SK-N-SH (cell line): ENCODE measurements at regions not wholly inside any gene's neighbourhood (a gene's known extent, or its start where the extent isn't known, plus 50 kb on each side); places are given as distances from the start of the nearest gene placed in this dataset.

Experiments
- CTCF ChIA-PET: fragments of 300-600, 350-600 bp; formaldehyde crosslinking; extraction: SDS; loops from one replicate; lab custom pipeline; 2021; lab: Yijun Ruan, JAX
- POLR2A ChIA-PET: fragments of 350-600 bp; sonication (Branson Sonifier 250); formaldehyde crosslinking; extraction: SDS; loops from one replicate; lab custom pipeline; 2020; ENCODE audit warnings: antibody characterized with exemption, inconsistent platforms; lab: Yijun Ruan, JAX
- DNase-seq: peaks from one replicate; pipeline ENCODE4 v3.0.0; 2012
- H2AFZ ChIP-seq: fragments of 200-600 bp; sonication (generic); 2 replicates; pipeline ENCODE4 v1.8.1; 2016; ENCODE audit warnings: antibody characterized with exemption, mild to moderate bottlenecking, low read depth
- H3F3A ChIP-seq: fragments of 200-600 bp; sonication (generic); replicated peaks from 2 replicates; pipeline ENCODE3; 2016; ENCODE audit warnings: antibody characterized with exemption, mild to moderate bottlenecking; ENCODE audit not compliant: insufficient read depth
- H3K27ac ChIP-seq, 2 experiments: fragments of 200-500 bp in 1 of 2; fragments of 200-600 bp in 1 of 2; sonication (Bioruptor generic) in 1 of 2; sonication (generic), shearing (Covaris generic) in 1 of 2; 2 replicates each; pipeline versions ENCODE4 v1.5.1 to v1.6.1; 2014 to 2016; ENCODE audit warnings: low read depth in 2 of 2, inconsistent platforms in 1 of 2, low read length in 1 of 2, mild to moderate bottlenecking in 1 of 2, mixed read lengths in 1 of 2
- H3K27me3 ChIP-seq: fragments of 200-600 bp; sonication (generic), shearing (Covaris generic); 2 replicates; pipeline ENCODE4 v1.6.1; 2016; ENCODE audit warnings: mixed run types; ENCODE audit not compliant: insufficient read depth
- H3K36me3 ChIP-seq, 2 experiments: fragments of 200-500 bp in 1 of 2; fragments of 200-600 bp in 1 of 2; sonication (Bioruptor generic) in 1 of 2; sonication (generic) in 1 of 2; replicated peaks in 1 of 2; 2 replicates each; pipeline versions ENCODE3 to v1.5.1; 2014 to 2016; ENCODE audit warnings: low read length in 1 of 2, mild to moderate bottlenecking in 1 of 2; ENCODE audit not compliant: insufficient read depth in 2 of 2, control insufficient read depth in 1 of 2
- H3K4me1 ChIP-seq, 2 experiments: fragments of 200-500 bp in 1 of 2; fragments of 200-600 bp in 1 of 2; sonication (Bioruptor generic) in 1 of 2; sonication (generic), shearing (Covaris generic) in 1 of 2; 2 replicates each; pipeline versions ENCODE4 v1.5.1 to v1.6.1; 2014 to 2016; ENCODE audit warnings: low read depth in 1 of 2, low read length in 1 of 2, mixed run types in 1 of 2; ENCODE audit not compliant: insufficient read depth in 2 of 2, control insufficient read depth in 1 of 2
- H3K4me2 ChIP-seq: fragments of 200-600 bp; sonication (generic), shearing (Covaris generic); 2 replicates; pipeline ENCODE4 v1.6.1; 2017; ENCODE audit warnings: mixed run types
- H3K4me3 ChIP-seq, 2 experiments: fragments of 200-500 bp in 1 of 2; fragments of 200-600 bp in 1 of 2; sonication (Bioruptor generic) in 1 of 2; sonication (generic), shearing (Covaris generic) in 1 of 2; 2 replicates each; pipeline versions ENCODE4 v1.5.1 to v1.8.1; 2014 to 2016; ENCODE audit warnings: low read depth in 2 of 2, inconsistent platforms in 1 of 2, low read length in 1 of 2, mild to moderate bottlenecking in 1 of 2, mixed read lengths in 1 of 2, moderate library complexity in 1 of 2
- H3K79me2 ChIP-seq: fragments of 200-600 bp; sonication (generic); 2 replicates; pipeline ENCODE4 v1.8.1; 2017; ENCODE audit warnings: mild to moderate bottlenecking; ENCODE audit not compliant: insufficient read depth
- H3K9ac ChIP-seq: fragments of 200-600 bp; sonication (generic); 2 replicates; pipeline ENCODE4 v1.6.1; 2017; ENCODE audit warnings: mixed run types
- H3K9me2 ChIP-seq: fragments of 200-600 bp; sonication (generic); 2 replicates; pipeline ENCODE4 v1.6.1; 2017; ENCODE audit warnings: mixed run types
- H3K9me3 ChIP-seq: fragments of 200-600 bp; sonication (generic); 2 replicates; pipeline ENCODE4 v1.6.1; 2017; ENCODE audit warnings: mixed run types, mild to moderate bottlenecking, moderate library complexity
- H4K20me1 ChIP-seq: fragments of 200-600 bp; sonication (generic); 2 replicates; pipeline ENCODE4 v1.6.1; 2017; ENCODE audit warnings: mild to moderate bottlenecking, mixed run types; ENCODE audit not compliant: insufficient read depth
- CTCF ChIP-seq: fragments of 200-600 bp; sonication (generic); IDR thresholded peaks from 2 replicates; pipeline ENCODE4 v1.6.1; 2017; ENCODE audit warnings: antibody characterized with exemption, mild to moderate bottlenecking, moderate library complexity
- ELF1 ChIP-seq: IDR thresholded peaks from 2 replicates; pipeline ENCODE4 v1.4.0; 2012
- EP300 ChIP-seq, 2 experiments: IDR thresholded peaks; 2 replicates each; pipeline versions ENCODE4 v1.4.0 to v1.6.1; 2012; ENCODE audit warnings: borderline replicate concordance in 1 of 2, low read depth in 1 of 2, low read length in 1 of 2
- FOSL2 ChIP-seq: IDR thresholded peaks from 2 replicates; pipeline ENCODE4 v1.4.0; 2012; ENCODE audit warnings: low read depth, mild to moderate bottlenecking, moderate library complexity, borderline replicate concordance
- GABPA ChIP-seq: IDR thresholded peaks from 2 replicates; pipeline ENCODE4 v1.4.0; 2012; ENCODE audit warnings: low read depth, mild to moderate bottlenecking
- JUND ChIP-seq: IDR thresholded peaks from 2 replicates; pipeline ENCODE4 v1.4.0; 2012
- MAX ChIP-seq: IDR thresholded peaks from 2 replicates; pipeline ENCODE4 v1.4.0; 2012; ENCODE audit warnings: low read depth
- MEF2A ChIP-seq: IDR thresholded peaks from 2 replicates; pipeline ENCODE4 v1.4.0; 2012; ENCODE audit warnings: low read depth, borderline replicate concordance
- NFIC ChIP-seq: IDR thresholded peaks from 2 replicates; pipeline ENCODE4 v1.4.0; 2012; ENCODE audit warnings: borderline replicate concordance
- NRF1 ChIP-seq: IDR thresholded peaks from 2 replicates; pipeline ENCODE4 v1.6.1; 2012; ENCODE audit warnings: low read depth, mild to moderate bottlenecking, low read length
- PBX3 ChIP-seq: IDR thresholded peaks from 2 replicates; pipeline ENCODE4; 2012
- POLR2AphosphoS5 ChIP-seq: IDR thresholded peaks from 2 replicates; pipeline ENCODE4 v1.6.1; 2012; ENCODE audit warnings: low read depth, low read length
- SMC3 ChIP-seq: IDR thresholded peaks from 2 replicates; pipeline ENCODE4 v1.6.1; 2012; ENCODE audit warnings: low read depth, low read length, improper control_type of control experiment
- TCF12 ChIP-seq: IDR thresholded peaks from 2 replicates; pipeline ENCODE4 v1.4.0; 2012
- TEAD4 ChIP-seq: IDR thresholded peaks from 2 replicates; pipeline ENCODE4 v1.4.0; 2012; ENCODE audit warnings: mild to moderate bottlenecking, borderline replicate concordance; ENCODE audit not compliant: insufficient read depth
- WGBS: methylation state at CpG from one replicate; pipeline ENCODE4 v1.1.6; 2017; ENCODE audit warnings: low lambda C conversion rate; 5-methylcytosine and 5-hydroxymethylcytosine counted together
- TF ChIP-seq, protein P1 (sequence below): IDR thresholded peaks from 2 replicates; pipeline ENCODE4 v1.4.0; 2012; ENCODE audit warnings: low read depth, borderline replicate concordance
- TF ChIP-seq, protein P2 (sequence below): IDR thresholded peaks from 2 replicates; pipeline ENCODE4 v1.6.1; 2012; ENCODE audit warnings: mild to moderate bottlenecking, low read depth, low read length, moderate library complexity

- H3K27ac ChIP-seq, result peak overlapping the region in 1 of 2 experiments; percentile 44; a peak in 3 of 4 replicates
- H3K9me3 ChIP-seq, result no peaks in the 10 kb centered on the region
- no peak overlapping the region for H2AFZ ChIP-seq
- ChIA-PET CTCF (no interaction called here), POLR2A (no interaction called here)
- no peaks in the 10 kb centered on the region for H3K27me3 ChIP-seq
- no peaks in the 10 kb centered on the region for H3K36me3 ChIP-seq
- H3F3A ChIP-seq, result peaks cover 7% of the 10 kb centered on the region
- no peaks in the 10 kb centered on the region for H4K20me1 ChIP-seq
- H3K4me2 ChIP-seq, result no peak overlapping the region
- WGBS, result 9% methylated on average over 2 of the region's 2 CpGs
- no peak for DNase-seq
- no peak overlapping the region for H3K9ac ChIP-seq
- H3K9me2 ChIP-seq, result no peaks in the 10 kb centered on the region
- H3K4me3 ChIP-seq, result no peak overlapping the region
- H3K4me1 ChIP-seq, result peaks cover 0 to 15% of the 10 kb centered on the region in 2 experiments; a peak in 2 of 4 replicates
- peak; percentile 91 for TF ChIP-seq TEAD4
- TF ChIP-seq FOSL2, result peak; percentile 92
- TF ChIP-seq CTCF, result no peak
- peak; percentile 96 for TF ChIP-seq JUND
- TF ChIP-seq MAX, result peak; percentile 50; the same call in 1 of the 2 replicates
- no peak for TF ChIP-seq GABPA
- no peak for TF ChIP-seq NRF1
- TF ChIP-seq ELF1, result 0 out of 2 replicates have a peak, but pooled peaks have one; percentile 20
- no peak for TF ChIP-seq SMC3
- peak; percentile 80 for TF ChIP-seq PBX3
- TF ChIP-seq, protein P1, sequence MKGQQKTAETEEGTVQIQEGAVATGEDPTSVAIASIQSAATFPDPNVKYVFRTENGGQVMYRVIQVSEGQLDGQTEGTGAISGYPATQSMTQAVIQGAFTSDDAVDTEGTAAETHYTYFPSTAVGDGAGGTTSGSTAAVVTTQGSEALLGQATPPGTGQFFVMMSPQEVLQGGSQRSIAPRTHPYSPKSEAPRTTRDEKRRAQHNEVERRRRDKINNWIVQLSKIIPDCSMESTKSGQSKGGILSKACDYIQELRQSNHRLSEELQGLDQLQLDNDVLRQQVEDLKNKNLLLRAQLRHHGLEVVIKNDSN, result no peak
- peak; percentile 75; the same call in 1 of the 2 replicates for TF ChIP-seq POLR2AphosphoS5
- TF ChIP-seq, protein P2, sequence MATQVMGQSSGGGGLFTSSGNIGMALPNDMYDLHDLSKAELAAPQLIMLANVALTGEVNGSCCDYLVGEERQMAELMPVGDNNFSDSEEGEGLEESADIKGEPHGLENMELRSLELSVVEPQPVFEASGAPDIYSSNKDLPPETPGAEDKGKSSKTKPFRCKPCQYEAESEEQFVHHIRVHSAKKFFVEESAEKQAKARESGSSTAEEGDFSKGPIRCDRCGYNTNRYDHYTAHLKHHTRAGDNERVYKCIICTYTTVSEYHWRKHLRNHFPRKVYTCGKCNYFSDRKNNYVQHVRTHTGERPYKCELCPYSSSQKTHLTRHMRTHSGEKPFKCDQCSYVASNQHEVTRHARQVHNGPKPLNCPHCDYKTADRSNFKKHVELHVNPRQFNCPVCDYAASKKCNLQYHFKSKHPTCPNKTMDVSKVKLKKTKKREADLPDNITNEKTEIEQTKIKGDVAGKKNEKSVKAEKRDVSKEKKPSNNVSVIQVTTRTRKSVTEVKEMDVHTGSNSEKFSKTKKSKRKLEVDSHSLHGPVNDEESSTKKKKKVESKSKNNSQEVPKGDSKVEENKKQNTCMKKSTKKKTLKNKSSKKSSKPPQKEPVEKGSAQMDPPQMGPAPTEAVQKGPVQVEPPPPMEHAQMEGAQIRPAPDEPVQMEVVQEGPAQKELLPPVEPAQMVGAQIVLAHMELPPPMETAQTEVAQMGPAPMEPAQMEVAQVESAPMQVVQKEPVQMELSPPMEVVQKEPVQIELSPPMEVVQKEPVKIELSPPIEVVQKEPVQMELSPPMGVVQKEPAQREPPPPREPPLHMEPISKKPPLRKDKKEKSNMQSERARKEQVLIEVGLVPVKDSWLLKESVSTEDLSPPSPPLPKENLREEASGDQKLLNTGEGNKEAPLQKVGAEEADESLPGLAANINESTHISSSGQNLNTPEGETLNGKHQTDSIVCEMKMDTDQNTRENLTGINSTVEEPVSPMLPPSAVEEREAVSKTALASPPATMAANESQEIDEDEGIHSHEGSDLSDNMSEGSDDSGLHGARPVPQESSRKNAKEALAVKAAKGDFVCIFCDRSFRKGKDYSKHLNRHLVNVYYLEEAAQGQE, result no peak
- peak; percentile 85 for TF ChIP-seq TCF12
- TF ChIP-seq MEF2A, result no peak
- peak; percentile 49; the same call in 1 of the 2 replicates for TF ChIP-seq NFIC
- TF ChIP-seq EP300 (IDR thresholded peaks at IDR 0.05; ENCODE audit: borderline replicate concordance in 1 of 2, low read depth in 1 of 2, low read length in 1 of 2), result peak; percentile 23 to 94; a peak in 2 of 4 replicates
- H3K79me2 ChIP-seq, result no peaks in the 10 kb centered on the region
These were observed 472.9 kb downstream of the PRELID2 start for GRCh38 chr5:145362266-145362665.
